ENCODE measurements at regions not wholly inside any gene's neighbourhood (a gene's known extent, or its start where the extent isn't known, plus 50 kb on each side); places are given as distances from the start of the nearest gene placed in this dataset.

DNA sequence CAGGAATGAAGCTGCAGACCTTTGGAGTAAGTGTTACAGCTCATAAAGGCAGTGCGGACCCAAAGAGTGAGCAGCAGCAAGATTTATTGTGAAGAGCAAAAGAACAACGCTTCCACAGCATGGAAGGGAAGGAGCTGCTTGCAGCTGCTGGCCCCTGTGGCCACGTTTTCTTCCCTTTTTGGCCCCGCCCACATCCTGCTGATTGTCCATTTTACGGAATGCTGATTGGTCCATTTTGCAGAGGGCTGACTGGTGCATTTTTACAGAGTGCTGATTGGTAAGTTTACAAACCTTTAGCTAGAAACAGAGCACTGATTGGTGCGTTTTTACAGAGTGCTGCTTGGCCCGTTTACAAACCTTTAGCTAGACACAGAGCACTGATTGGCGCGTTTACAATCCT, 841.5 kb downstream of the CDH11 start (continued):
- TF ChIP-seq NFYB (IDR thresholded peaks at IDR 0.05; ENCODE audit: insufficient read depth, low read depth, low read length) = no peak
- TF ChIP-seq RAD51 (IDR thresholded peaks at IDR 0.05) = no peak
- TF ChIP-seq FOS (IDR thresholded peaks at IDR 0.05; ENCODE audit: borderline replicate concordance, extremely low read depth, insufficient read length) = no peak

DNA sequence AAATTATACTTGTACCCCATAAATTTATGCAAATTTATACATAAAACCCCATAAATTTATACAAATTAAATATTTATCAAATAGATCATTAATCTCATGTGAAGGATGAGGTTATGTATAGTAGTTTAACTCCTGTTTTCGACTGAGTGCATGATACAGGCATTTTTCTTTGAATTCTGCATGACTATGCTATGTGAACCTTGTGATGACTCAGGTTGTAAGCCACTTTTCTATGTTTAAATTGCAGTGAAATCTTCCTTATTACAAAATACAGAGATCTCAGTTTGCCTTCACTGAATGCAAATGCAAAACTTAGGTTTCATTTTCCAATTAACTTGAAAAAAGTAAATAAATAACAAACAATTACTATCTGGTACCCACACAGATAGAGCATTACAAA, 843.7 kb downstream of the CDH11 start:
- intact Hi-C loops (cut with micrococcal nuclease; ENCODE audit: unreplicated experiment) = no loop called here
- DNase-seq (ENCODE audit: low read depth, low spot score) = no peak
- H3K4me1 ChIP-seq (ENCODE audit: control insufficient read depth, insufficient read depth, low read length) = no peaks in the 10 kb centered on the region
- no peak for ATAC-seq
- H3K9ac ChIP-seq (ENCODE audit: control insufficient read depth, insufficient read depth, low read length) = no peak overlapping the region
- H4K20me1 ChIP-seq (ENCODE audit: control insufficient read depth, insufficient read depth) = no peaks in the 10 kb centered on the region
- no peaks in the 10 kb centered on the region for H3K79me2 ChIP-seq (ENCODE audit: control insufficient read depth, insufficient read depth, low read length)
- ChIA-PET POLR2A (no interaction called here), RAD21 (ENCODE audit: unreplicated experiment) (no interaction called here), SMC1A (ENCODE audit: uncharacterized antibody, unreplicated experiment) (no interaction called here), CTCF (no interaction called here)
- no peaks in the 10 kb centered on the region for H3K9me3 ChIP-seq (replicated peaks; ENCODE audit: control insufficient read depth, insufficient read depth, low read length)
- H3K27ac ChIP-seq (ENCODE audit: control insufficient read depth, insufficient read depth) = no peak overlapping the region
- no peaks in the 10 kb centered on the region for H3K36me3 ChIP-seq (ENCODE audit: control insufficient read depth in 2 of 2, insufficient read depth in 2 of 2, low read length in 1 of 2)
- WGBS (ENCODE audit: insufficient coverage, insufficient replicate concordance, low lambda C conversion rate, missing lambda C conversion rate) = 0% methylated on average over 1 of the region's 1 CpG
- H3K4me2 ChIP-seq (ENCODE audit: control insufficient read depth, insufficient read depth) = no peak overlapping the region
- TF ChIP-seq ATF7 (IDR thresholded peaks at IDR 0.05; ENCODE audit: low read depth) = no peak
- TF ChIP-seq RFX5 (IDR thresholded peaks at IDR 0.05; ENCODE audit: low read depth, low read length) = no peak
- no peak for TF ChIP-seq SRF (IDR thresholded peaks at IDR 0.05; ENCODE audit: low read depth in 2 of 2, low read length in 2 of 2)
- TF ChIP-seq, protein P1, sequence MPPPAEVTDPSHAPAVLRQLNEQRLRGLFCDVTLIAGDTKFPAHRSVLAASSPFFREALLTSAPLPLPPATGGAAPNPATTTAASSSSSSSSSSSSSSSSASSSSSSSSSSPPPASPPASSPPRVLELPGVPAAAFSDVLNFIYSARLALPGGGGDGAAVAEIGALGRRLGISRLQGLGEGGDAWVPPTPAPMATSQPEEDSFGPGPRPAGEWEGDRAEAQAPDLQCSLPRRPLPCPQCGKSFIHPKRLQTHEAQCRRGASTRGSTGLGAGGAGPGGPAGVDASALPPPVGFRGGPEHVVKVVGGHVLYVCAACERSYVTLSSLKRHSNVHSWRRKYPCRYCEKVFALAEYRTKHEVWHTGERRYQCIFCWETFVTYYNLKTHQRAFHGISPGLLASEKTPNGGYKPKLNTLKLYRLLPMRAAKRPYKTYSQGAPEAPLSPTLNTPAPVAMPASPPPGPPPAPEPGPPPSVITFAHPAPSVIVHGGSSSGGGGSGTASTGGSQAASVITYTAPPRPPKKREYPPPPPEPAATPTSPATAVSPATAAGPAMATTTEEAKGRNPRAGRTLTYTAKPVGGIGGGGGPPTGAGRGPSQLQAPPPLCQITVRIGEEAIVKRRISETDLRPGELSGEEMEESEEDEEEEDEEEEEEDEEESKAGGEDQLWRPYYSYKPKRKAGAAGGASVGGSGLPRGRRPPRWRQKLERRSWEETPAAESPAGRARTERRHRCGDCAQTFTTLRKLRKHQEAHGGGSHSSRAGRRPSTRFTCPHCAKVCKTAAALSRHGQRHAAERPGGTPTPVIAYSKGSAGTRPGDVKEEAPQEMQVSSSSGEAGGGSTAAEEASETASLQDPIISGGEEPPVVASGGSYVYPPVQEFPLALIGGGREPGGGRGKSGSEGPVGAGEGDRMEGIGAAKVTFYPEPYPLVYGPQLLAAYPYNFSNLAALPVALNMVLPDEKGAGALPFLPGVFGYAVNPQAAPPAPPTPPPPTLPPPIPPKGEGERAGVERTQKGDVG (CRISPR knock-in tag; IDR thresholded peaks at IDR 0.05) = no peak
- TF ChIP-seq E2F8 (IDR thresholded peaks at IDR 0.05; ENCODE audit: low read depth, partially characterized antibody) = no peak
- no peak for TF ChIP-seq POLR2AphosphoS5 (IDR thresholded peaks at IDR 0.05; ENCODE audit: low read length)
- no peak for TF ChIP-seq FOS (IDR thresholded peaks at IDR 0.05; ENCODE audit: borderline replicate concordance, extremely low read depth, insufficient read length)
- no peak for TF ChIP-seq MYC (IDR thresholded peaks at IDR 0.05; ENCODE audit: insufficient read depth, insufficient read length, insufficient replicate concordance, low read length, severe bottlenecking)
- no peak for TF ChIP-seq CHD2 (IDR thresholded peaks at IDR 0.05; ENCODE audit: borderline replicate concordance, low read depth, low read length)
- no peak for TF ChIP-seq ETV6 (conservative IDR thresholded peaks at IDR 0.05 in 1 of 2, IDR thresholded peaks at IDR 0.05 in 1 of 2; ENCODE audit: borderline replicate concordance in 1 of 2, low read depth in 1 of 2)
- TF ChIP-seq STAT3 (IDR thresholded peaks at IDR 0.05; ENCODE audit: low read depth, low read length) = no peak
- TF ChIP-seq SIX5 (IDR thresholded peaks at IDR 0.05; ENCODE audit: low read depth, low read length, severe bottlenecking) = no peak
- TF ChIP-seq, protein P2, sequence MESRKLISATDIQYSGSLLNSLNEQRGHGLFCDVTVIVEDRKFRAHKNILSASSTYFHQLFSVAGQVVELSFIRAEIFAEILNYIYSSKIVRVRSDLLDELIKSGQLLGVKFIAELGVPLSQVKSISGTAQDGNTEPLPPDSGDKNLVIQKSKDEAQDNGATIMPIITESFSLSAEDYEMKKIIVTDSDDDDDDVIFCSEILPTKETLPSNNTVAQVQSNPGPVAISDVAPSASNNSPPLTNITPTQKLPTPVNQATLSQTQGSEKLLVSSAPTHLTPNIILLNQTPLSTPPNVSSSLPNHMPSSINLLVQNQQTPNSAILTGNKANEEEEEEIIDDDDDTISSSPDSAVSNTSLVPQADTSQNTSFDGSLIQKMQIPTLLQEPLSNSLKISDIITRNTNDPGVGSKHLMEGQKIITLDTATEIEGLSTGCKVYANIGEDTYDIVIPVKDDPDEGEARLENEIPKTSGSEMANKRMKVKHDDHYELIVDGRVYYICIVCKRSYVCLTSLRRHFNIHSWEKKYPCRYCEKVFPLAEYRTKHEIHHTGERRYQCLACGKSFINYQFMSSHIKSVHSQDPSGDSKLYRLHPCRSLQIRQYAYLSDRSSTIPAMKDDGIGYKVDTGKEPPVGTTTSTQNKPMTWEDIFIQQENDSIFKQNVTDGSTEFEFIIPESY (IDR thresholded peaks at IDR 0.05) = no peak
- TF ChIP-seq POLR2A (IDR thresholded peaks at IDR 0.05; ENCODE audit: low read depth, low read length) = no peak
- no peak for TF ChIP-seq STAT1 (conservative IDR thresholded peaks at IDR 0.05)
- H3K4me3 ChIP-seq = no peak overlapping the region
- no peaks in the 10 kb centered on the region for H3K27me3 ChIP-seq (replicated peaks in 1 of 2; ENCODE audit: control insufficient read depth in 2 of 2, insufficient read depth in 2 of 2, low read length in 1 of 2)
- no TSS peak for BruUV-seq (replicated peaks)
- FAIRE-seq = no peak
- in situ Hi-C loops (cut with MboI) = no loop called here
- H2AFZ ChIP-seq (ENCODE audit: control insufficient read depth, low read depth, low read length) = no peak overlapping the region
